GM23338 (cell line): ENCODE measurements at regions not wholly inside any gene's neighbourhood (a gene's known extent, or its start where the extent isn't known, plus 50 kb on each side); places are given as distances from the start of the nearest gene placed in this dataset.

Experiments used
- ATAC-seq: fragments of 200-7000 bp; cut with Tn5 transposase; 3 replicates; pipeline ENCODE4 v1.9.1; 2020
- DNase-seq: peaks from one replicate; pipeline ENCODE4 v3.0.0-alpha.2; 2015; ENCODE audit warnings: low spot score
- H2AFZ ChIP-seq: fragments of 200-600 bp; sonication (generic); 2 replicates; pipeline ENCODE4 v1.8.0; 2016; ENCODE audit warnings: antibody characterized with exemption, mild to moderate bottlenecking, moderate library complexity
- H3F3A ChIP-seq: fragments of 200-600 bp; sonication (generic); replicated peaks from 2 replicates; pipeline ENCODE4 v1.8.0; 2017; ENCODE audit warnings: antibody characterized with exemption, mixed run types, low read depth
- H3K27ac ChIP-seq: fragments of 200-600 bp; sonication (generic); 2 replicates; pipeline ENCODE4 v1.6.1; 2016; ENCODE audit warnings: low read depth
- H3K27me3 ChIP-seq: fragments of 200-600 bp; sonication (generic); 2 replicates; pipeline ENCODE4 v1.8.0; 2016; ENCODE audit warnings: mild to moderate bottlenecking, mixed run types, moderate library complexity; ENCODE audit not compliant: insufficient read depth
- H3K36me3 ChIP-seq: fragments of 200-600 bp; sonication (generic); 2 replicates; pipeline ENCODE4 v1.8.0; 2016; ENCODE audit warnings: mild to moderate bottlenecking; ENCODE audit not compliant: insufficient read depth
- H3K4me1 ChIP-seq: fragments of 200-600 bp; sonication (generic); 2 replicates; pipeline ENCODE4 v1.8.0; 2016; ENCODE audit warnings: mild to moderate bottlenecking, moderate library complexity; ENCODE audit not compliant: insufficient read depth
- H3K4me2 ChIP-seq: fragments of 200-600 bp; sonication (generic); 2 replicates; pipeline ENCODE4 v1.7.1; 2017; ENCODE audit warnings: mixed run types
- H3K4me3 ChIP-seq: fragments of 200-600 bp; sonication (generic); 2 replicates; pipeline ENCODE4 v1.6.1; 2016; ENCODE audit warnings: mixed run types
- H3K79me2 ChIP-seq: fragments of 200-600 bp; sonication (generic); replicated peaks from 2 replicates; pipeline ENCODE4 v1.8.0; 2017; ENCODE audit warnings: mild to moderate bottlenecking; ENCODE audit not compliant: insufficient read depth
- H3K9me2 ChIP-seq: fragments of 200-600 bp; sonication (generic); 2 replicates; pipeline ENCODE4 v1.8.0; 2017; ENCODE audit not compliant: insufficient read depth
- H4K20me1 ChIP-seq: fragments of 200-600 bp; sonication (generic); replicated peaks from 2 replicates; pipeline ENCODE4 v1.8.0; 2017; ENCODE audit warnings: mild to moderate bottlenecking; ENCODE audit not compliant: insufficient read depth
- H3K27ac Mint-ChIP-seq: 2 replicates; pipeline ENCODE4 v1.8.0; 2020; ENCODE audit warnings: inconsistent platforms, mild to moderate bottlenecking, moderate library complexity, mixed read lengths
- H3K27me3 Mint-ChIP-seq: 3 replicates; pipeline ENCODE4 v1.8.0; 2022; ENCODE audit warnings: low read depth, mild to moderate bottlenecking, moderate library complexity, mixed read lengths, inconsistent platforms; ENCODE audit not compliant: insufficient read depth, poor library complexity
- H3K36me3 Mint-ChIP-seq: 3 replicates; pipeline ENCODE4 v1.8.0; 2021; ENCODE audit warnings: low read depth, mild to moderate bottlenecking, inconsistent platforms, moderate library complexity, mixed read lengths
- H3K4me1 Mint-ChIP-seq: 3 replicates; pipeline ENCODE4 v1.8.0; 2020; ENCODE audit warnings: mild to moderate bottlenecking, inconsistent platforms, mixed read lengths
- H3K4me3 Mint-ChIP-seq: 3 replicates; pipeline ENCODE4 v1.8.0; 2021; ENCODE audit warnings: moderate library complexity, mild to moderate bottlenecking, inconsistent platforms, mixed read lengths
- H3K9me3 Mint-ChIP-seq: 3 replicates; pipeline ENCODE4 v1.8.0; 2020; ENCODE audit warnings: moderate library complexity, mild to moderate bottlenecking, inconsistent platforms, mixed read lengths
- CREB1 ChIP-seq: fragments of 250-450 bp; sonication (Bioruptor Pico); IDR thresholded peaks from 2 replicates; pipeline ENCODE4 v1.5.0; 2020; ENCODE audit warnings: low read depth, mild to moderate bottlenecking, moderate library complexity
- CTCF ChIP-seq, 2 experiments: fragments of 200-600 bp in 1 of 2; sonication (generic) in 1 of 2; conservative IDR thresholded peaks; 2 replicates each; pipeline versions ENCODE4 v1.5.1 to v1.6.1; 2016 to 2017; ENCODE audit warnings: antibody characterized with exemption in 2 of 2, low read depth in 2 of 2, mild to moderate bottlenecking in 2 of 2, moderate library complexity in 1 of 2
- EZH2 ChIP-seq: fragments of 200-600 bp; sonication (generic); IDR thresholded peaks from one replicate; pipeline ENCODE4 v1.8.0; 2017; ENCODE audit warnings: antibody characterized with exemption, mild to moderate bottlenecking, low read depth; ENCODE audit not compliant: unreplicated experiment
- EZH2phosphoT487 ChIP-seq: fragments of 200-600 bp; sonication (generic); IDR thresholded peaks from one replicate; pipeline ENCODE4 v1.8.1; 2018; ENCODE audit warnings: antibody characterized with exemption; ENCODE audit not compliant: unreplicated experiment
- JUNB ChIP-seq: IDR thresholded peaks from one replicate; pipeline ENCODE4 v1.6.1; 2016; ENCODE audit warnings: antibody characterized with exemption; ENCODE audit not compliant: unreplicated experiment
- NANOG ChIP-seq: IDR thresholded peaks from 2 replicates; pipeline ENCODE4 v1.6.1; 2016; ENCODE audit warnings: antibody characterized with exemption, borderline replicate concordance
- POLR2AphosphoS5 ChIP-seq: IDR thresholded peaks from 2 replicates; pipeline ENCODE4 v1.6.1; 2016; ENCODE audit warnings: antibody characterized with exemption, low read depth
- STAT1 ChIP-seq: IDR thresholded peaks from one replicate; pipeline ENCODE4 v1.6.1; 2016; ENCODE audit warnings: antibody characterized with exemption; ENCODE audit not compliant: unreplicated experiment
- ZNF114 ChIP-seq: fragments of 250-450 bp; sonication (Bioruptor Pico); IDR thresholded peaks from 2 replicates; pipeline ENCODE4 v1.5.0; 2020; ENCODE audit warnings: mild to moderate bottlenecking, moderate library complexity
- ZNF331 ChIP-seq: fragments of 250-450 bp; sonication (Bioruptor Pico); IDR thresholded peaks from 2 replicates; pipeline ENCODE4 v1.5.0; 2020; ENCODE audit warnings: low read depth, mild to moderate bottlenecking, moderate library complexity
- ZNF462 ChIP-seq: fragments of 250-450 bp; sonication (Bioruptor Pico); IDR thresholded peaks from 2 replicates; pipeline ENCODE4 v1.5.0; 2020; ENCODE audit warnings: mild to moderate bottlenecking, moderate library complexity
- TF ChIP-seq, protein P1 (sequence below): IDR thresholded peaks from 2 replicates; pipeline ENCODE4 v1.6.1; 2016; ENCODE audit warnings: antibody characterized with exemption

DNA sequence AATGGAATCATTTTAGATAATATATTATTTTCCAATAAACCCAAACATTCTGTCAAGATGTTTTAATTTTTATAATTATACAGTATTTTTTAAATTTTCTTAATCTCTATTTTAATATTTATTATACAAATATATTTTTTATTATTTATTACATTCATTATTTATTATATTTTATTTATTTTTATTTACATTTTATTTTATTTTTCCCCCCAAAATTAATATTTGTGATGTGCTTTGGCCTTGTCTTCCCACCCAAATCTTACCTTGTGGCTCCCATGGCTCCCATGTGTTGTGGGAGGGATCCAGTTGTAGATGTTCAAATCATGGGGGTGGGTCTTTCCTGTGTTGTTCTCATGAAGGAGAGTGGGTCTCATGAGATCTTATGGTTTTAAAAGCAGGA lies 382.1 kb downstream of the TLE4 start:
- DNase-seq (no peak), ATAC-seq (no peak)
- H3K36me3 Mint-ChIP-seq: peaks cover 9% of the 10 kb centered on the region
- H3K27me3 Mint-ChIP-seq: no peaks in the 10 kb centered on the region
- H3K4me1 ChIP-seq: no peaks in the 10 kb centered on the region
- H3F3A ChIP-seq: no peaks in the 10 kb centered on the region
- TF ChIP-seq NANOG (no peak), CREB1 (CRISPR knock-in tag) (no peak), JUNB (no peak), ZNF462 (CRISPR knock-in tag) (no peak), CTCF (conservative IDR thresholded peaks at IDR 0.05; ENCODE audit: low read depth in 2 of 2) (no peak), EZH2phosphoT487 (no peak), STAT1 (no peak), ZNF331 (CRISPR knock-in tag) (no peak), EZH2 (no peak), POLR2AphosphoS5 (no peak), ZNF114 (no peak)
- TF ChIP-seq, protein P1, sequence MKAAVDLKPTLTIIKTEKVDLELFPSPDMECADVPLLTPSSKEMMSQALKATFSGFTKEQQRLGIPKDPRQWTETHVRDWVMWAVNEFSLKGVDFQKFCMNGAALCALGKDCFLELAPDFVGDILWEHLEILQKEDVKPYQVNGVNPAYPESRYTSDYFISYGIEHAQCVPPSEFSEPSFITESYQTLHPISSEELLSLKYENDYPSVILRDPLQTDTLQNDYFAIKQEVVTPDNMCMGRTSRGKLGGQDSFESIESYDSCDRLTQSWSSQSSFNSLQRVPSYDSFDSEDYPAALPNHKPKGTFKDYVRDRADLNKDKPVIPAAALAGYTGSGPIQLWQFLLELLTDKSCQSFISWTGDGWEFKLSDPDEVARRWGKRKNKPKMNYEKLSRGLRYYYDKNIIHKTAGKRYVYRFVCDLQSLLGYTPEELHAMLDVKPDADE: no peak
- H3K36me3 ChIP-seq: no peaks in the 10 kb centered on the region
- no peaks in the 10 kb centered on the region for H3K27me3 ChIP-seq
- no peaks in the 10 kb centered on the region for H4K20me1 ChIP-seq
- H3K9me3 Mint-ChIP-seq: peaks cover 9% of the 10 kb centered on the region
- H3K4me3 Mint-ChIP-seq: no peak overlapping the region
- no peaks in the 10 kb centered on the region for H3K4me1 Mint-ChIP-seq
- no peaks in the 10 kb centered on the region; the same call in 1 of the 2 replicates for H3K9me2 ChIP-seq
- no peaks in the 10 kb centered on the region for H3K79me2 ChIP-seq
- H3K27ac ChIP-seq: no peak overlapping the region
- H3K4me2 ChIP-seq: no peak overlapping the region
- H2AFZ ChIP-seq: no peak overlapping the region
- H3K27ac Mint-ChIP-seq: no peak overlapping the region
- H3K4me3 ChIP-seq: no peak overlapping the region
